GM19397 (cell line): ENCODE measurements at regions not wholly inside any gene's neighbourhood (a gene's known extent, or its start where the extent isn't known, plus 50 kb on each side); places are given as distances from the start of the nearest gene placed in this dataset.
"Not testable (repeated sequence)": the region's sequence is repeated elsewhere in the genome, so short reads cannot be mapped to it uniquely, and the experiment has no call there.

Source experiments
- ATAC-seq: cut with Tn5 transposase; IDR thresholded peaks from one replicate; pipeline ENCODE4 v1.9.1; 2021; ENCODE audit warnings: mild to moderate bottlenecking, moderate library complexity; ENCODE audit not compliant: unreplicated experiment

DNA sequence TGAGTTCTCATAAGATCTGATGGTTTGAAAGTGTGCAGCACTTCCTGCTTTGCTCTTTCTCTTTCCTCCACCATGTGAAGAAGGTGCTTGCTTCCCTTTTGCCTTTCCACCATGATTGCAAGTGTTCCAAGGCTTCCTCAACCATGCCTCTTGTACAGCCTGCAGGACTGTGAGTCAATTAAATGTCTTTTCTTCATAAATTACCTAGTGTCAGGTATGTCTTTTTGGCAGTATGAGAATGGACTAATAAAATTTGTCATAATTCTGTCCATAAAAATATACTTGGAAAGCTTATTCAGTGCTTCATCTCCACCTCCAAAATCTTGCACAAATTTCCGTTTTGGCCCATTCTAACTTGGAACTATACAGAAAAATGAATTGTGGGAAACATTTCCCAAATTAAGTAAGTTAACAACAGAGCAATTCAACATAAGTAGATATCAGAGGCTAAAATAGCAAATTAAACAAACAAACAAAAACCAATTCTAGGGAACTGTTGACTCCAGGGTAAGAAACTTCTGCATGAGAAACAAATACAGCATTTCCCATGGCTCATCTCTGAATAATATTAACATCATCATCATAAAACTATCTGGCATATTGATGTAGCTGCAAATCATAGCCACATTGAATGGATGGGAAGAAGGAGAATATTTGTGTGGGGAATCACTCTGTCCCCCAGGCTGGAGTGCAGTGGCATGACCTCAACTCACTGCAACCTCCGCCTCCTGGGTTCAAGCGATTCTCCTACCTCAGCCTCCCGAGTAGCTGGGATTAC, 459.5 kb upstream of the FAR2 start:
- ATAC-seq: no peak

DNA sequence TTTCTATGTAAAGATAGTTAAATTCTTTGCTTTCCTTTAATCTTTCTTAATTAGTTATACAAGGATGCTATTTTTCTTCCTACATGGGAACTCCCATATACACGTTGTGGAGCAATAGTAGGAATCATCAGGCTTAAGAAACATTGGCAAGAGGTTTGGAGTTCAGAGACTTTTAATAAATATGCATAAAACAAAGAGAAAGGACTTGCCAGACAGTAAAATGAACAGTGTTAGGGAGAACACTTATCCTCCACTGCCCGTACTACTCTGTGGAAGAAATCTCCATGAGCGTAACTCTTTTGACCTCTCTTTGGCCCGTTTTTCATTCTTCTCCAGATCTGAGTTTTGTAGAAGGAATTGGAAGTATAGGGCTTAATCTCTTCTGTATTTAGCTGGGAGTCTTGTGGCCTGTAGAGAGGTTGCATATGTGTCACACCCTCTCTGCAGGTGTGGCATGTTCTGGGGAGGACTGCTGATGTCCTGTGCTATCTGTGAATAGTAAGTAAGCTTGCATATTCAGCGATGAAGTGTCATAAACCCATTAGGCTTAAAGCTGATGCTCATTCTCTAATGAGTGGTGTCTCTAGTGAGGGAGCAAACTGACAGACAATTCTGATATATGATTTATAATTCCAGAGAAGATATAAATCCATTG, 455.4 kb upstream of the FAR2 start:
- no peak for ATAC-seq

DNA sequence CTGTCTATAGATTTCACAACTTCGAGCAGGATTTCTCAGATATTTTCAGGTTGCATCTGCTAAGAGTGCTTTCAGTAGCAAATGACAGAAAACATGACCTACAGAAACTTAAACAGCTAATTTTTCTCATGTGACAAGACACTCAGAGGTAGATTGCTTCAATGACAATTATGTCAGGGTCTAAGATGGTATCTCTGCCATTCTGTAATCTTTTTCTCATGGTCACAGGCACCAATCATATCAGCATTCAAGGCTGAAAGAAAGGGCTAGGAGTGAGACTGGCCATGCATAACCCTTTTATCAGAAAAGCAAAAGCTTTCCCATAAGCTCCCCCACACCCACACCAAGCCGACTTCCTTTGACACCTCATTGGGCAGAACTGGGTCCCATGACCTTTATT, 450.5 kb upstream of the FAR2 start:
- no peak for ATAC-seq

DNA sequence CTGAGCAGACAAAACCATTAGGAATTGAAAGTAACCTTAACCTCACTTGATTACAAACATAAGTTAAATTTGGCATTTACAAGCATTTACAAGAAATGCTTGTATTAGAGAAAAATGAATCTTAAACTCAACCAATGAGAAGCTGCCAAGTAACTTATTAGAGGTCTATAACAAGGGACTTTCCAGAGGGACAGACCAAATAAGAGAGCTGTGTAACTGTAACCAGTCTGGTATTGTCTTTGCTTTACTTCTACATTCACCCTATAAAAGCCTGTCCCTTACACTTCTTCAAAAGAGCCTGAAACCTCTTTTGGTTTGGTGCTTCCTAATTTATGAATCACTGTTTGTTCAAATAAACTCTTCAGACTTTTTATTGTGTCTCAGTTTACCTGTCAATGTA, 450.0 kb upstream of the FAR2 start:
- no peak for ATAC-seq

DNA sequence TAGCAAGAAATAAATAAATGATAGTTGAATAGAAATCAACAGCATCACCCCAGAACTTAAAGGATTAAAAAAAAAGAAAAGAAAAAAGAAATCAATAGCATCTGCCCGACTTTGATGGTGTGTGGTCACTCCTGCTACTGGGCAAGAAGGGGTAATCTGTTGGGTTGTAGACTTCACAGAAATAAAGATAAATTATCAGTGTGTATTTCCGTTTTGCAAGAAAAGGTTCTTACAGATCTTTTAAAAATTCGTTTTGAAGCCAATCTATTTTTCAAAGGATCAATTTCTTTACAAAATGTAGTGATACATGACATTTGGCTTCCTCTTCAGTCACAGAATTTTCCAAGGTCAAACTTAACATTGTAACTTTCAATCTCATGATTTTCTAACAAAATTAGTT, 448.9 kb upstream of the FAR2 start:
- no peak for ATAC-seq

DNA sequence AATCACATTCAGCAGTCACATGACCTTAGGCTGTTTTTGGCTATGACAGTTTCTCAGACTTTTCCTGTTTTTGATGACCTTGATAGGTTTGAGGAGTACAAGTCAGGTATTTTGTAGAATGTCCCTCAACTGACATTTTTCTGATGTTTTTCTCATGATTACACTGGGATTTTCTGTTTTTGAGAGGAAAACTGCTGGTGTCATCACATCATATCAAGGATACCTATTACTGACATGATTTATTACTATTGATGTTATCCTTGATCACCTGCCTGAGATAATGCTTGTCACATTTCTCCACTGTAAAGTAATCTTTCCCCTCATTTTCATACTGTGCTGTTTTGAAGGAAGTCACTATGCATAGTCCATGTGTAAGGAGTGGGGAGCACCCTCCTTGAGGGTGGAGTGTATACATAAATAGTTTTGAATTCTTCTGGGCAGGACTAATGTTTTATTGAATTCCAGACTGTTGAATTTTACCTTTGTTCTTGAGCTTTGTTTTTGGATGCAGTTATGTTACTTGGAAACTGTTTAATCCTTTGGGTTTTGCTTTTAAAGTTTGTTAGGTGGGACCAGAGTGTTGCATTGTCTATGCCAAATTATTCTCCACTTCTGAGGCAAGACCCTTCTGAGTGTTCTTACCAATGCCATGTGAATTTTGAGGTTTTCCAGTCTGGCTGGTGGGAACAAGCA, 444.5 kb upstream of the FAR2 start:
- no peak for ATAC-seq

DNA sequence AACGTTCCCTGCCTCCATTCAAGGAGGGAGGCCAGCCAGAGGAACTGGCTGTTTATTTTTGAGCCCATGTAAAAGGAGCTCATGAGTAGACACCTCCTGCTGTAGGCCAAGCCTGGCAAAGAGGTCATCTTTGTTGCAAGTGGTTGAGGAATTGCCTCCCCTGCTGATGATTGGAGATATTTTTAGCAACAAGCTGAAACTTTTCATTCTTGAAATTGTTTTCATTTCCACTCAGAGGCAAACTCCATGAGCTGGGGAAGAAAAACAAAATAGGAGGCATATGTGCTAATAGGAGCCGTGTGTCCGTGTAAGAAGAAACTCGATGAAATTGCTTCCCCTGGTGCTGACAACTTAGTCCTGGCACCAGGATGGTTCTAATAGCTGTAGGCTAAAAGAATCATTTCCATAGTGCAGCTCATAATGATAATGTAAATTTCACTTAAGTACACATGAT, 440.1 kb upstream of the FAR2 start:
- ATAC-seq: no peak

DNA sequence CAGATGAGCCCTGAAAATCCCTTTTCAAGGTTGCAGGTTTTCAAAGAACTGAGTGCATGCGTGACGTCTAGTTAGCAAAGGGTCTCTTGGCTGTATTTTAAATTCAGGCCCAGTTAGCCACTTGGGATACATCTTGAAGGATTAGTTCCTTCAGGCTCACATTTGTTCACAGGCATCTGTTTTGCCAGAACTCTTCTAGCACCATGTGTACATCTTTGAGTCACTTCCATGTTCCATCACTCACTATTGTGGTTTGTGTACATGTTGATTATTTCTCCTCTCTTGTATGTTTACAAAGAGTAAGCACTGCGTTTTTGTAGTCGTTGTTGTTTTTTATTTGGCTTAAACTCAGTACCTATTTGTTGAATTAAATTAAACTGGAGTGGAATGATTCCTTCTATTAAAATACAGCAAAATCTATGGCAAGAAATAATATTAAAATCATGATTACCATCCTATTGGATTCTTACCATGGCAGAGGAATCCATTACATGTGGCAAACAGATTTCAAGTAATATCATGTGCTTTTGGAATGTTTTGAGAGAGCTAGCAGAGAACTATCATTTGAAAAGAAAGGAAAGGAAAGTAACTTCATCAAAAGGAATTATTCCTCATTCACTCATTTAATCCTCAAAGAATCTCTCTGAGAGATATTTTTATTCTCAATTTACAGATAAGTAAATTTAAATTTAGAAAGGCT, 438.9 kb upstream of the FAR2 start:
- ATAC-seq: no peak

DNA sequence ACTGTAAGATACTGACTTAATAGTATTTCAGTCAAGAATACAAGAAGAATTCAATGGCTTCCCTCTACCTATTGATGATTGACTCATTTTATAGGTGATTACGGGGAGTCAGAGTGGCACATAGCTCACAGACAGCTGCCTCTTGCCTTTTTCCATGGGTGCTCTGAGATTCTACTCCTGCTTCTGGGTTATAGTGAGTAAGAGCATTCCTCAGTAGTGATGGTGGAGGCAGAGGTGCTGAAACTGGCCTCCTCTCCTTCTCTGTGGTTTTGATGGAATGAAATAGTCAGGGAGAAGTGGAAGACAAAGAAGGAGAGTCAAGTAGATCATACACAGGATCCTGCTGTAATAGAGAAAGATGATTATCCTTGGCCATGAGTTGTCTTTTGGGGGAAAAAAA, 438.2 kb upstream of the FAR2 start:
- no peak for ATAC-seq

DNA sequence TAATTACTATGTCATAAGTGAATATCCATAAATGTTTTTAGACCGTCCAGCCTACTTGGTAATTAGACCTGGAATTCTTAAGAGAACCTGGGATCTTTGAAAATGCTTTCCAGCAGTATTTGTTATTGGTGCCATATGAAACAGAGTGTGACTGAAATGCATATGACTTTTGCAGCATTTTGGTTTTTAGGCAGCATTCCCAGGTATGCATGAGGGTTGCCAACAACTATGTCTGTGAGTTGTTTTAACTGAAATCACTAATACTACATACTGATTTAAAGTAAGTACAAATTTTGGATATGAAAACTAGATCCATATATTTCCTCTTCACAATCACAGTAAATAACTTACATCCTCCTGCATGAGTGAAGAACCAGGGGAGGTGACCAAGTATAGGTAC, 437.7 kb upstream of the FAR2 start:
- ATAC-seq: no peak

DNA sequence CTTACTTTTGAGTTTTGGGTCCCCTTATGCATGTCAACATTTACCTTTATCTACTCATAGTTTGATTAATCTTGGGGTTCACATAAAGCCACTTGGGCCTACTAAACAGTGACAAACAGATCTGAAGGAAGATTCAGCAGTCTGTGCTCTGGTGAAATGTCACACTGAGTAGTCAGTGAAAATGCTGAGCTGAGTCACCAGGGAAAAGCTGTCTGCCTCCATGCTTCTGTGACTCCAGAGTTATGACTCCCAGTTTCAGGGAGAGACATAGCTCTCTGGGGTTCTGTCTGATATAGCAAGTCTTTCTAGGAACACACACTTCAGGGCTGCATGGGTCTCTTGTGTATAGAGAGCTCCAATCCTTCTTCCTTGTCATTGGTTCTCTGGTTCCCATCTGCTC, 406.3 kb upstream of the FAR2 start:
- ATAC-seq: no peak

DNA sequence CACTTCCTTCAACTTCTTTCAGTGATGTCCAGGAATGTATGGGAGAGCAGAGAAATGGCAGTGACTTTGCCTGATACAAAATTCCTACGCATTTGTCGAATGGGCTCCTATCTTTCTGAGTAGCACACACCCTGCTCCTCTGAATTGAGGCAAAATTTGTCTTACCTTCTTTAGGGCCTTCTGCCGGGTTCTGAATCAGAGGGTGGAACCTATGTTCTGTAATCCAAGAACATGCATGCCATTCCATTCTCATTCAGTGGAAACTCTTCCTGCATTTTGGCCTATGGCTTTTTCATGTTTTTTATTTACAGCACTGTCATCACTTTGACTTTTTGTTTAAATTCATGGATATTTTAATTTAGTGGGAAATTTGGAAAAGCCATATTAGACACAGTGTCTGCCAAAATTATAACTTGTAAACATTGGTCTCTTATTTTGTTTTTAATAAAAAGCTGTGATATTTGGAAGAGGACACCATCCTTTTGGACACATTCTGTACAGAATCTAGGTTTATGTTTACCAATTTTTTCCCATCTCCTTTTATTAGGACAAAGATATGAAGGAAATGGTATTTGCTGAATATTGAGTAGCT, 402.2 kb upstream of the FAR2 start:
- no peak for ATAC-seq

DNA sequence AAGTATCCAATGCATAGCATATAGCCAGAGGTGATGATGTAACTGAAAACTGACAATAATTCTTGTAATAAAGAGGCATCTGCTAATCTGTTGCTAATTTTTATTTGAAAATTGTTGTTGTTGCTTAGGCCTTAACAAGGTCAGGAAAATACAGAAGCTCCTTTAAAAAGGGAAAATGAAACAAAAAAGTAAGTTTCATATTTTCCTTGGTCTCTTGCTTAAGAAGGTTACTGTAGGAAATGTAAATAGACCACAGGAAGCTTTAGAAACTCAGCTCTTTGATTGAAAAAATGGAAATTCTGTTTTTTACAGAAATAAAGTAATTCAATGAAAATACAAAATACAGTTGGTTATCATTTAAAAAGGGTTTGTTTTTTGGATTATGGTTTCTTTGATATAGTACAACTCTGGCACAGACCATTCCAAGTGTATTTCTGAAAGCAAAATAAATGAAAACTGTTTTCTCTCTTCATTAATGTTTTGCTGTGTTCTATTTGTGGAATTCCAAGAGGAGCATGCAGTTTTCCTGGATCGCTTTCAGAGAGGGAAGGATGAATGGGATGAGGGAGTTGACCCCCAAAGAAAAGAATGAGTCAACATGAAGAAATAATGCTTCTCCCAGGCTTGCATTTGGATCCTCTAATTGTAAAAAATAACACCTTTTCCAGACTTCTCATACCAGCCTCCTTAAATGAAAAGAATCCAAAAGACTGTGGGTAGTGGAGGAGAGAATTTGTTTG, 398.0 kb upstream of the FAR2 start:
- ATAC-seq: no peak

DNA sequence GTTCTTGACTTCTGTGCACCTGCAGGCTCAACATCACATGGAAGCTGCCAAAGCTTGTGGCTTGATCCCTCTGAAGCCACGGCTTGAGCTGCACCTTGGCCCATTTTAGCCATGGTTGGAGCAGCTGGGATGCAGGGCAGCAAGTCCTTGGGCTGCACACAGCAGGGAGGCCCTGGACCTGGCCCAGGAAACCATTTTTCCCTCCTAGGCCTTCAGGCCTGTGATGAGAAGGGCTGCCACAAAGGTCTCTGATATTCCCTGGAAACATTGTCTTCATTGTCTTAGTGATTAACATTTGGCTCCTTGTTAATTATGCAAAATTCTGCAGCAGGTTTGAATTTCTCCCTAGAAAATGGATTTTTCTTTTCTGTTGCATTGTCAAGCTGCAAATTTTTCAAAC, 394.1 kb upstream of the FAR2 start:
- ATAC-seq: no peak

DNA sequence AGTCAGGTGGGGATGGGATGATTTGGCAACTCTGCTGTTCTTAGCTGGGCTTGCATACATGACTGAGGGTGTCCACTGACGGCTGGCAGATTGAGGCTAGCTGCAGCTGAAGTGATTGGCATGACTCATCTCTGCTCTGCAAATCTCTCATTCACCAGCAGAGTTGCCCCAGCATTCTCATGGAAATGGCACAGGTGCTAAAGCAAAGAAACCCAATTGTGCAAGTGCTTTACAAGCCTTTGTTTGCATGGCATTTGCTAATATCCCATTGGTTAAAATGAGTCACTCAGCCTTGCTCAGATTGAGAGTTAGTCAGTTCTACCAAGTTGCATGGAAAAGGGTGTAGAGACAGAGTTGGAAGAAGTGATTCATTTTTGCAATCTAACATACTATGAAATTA, 389.7 kb upstream of the FAR2 start:
- no peak for ATAC-seq

DNA sequence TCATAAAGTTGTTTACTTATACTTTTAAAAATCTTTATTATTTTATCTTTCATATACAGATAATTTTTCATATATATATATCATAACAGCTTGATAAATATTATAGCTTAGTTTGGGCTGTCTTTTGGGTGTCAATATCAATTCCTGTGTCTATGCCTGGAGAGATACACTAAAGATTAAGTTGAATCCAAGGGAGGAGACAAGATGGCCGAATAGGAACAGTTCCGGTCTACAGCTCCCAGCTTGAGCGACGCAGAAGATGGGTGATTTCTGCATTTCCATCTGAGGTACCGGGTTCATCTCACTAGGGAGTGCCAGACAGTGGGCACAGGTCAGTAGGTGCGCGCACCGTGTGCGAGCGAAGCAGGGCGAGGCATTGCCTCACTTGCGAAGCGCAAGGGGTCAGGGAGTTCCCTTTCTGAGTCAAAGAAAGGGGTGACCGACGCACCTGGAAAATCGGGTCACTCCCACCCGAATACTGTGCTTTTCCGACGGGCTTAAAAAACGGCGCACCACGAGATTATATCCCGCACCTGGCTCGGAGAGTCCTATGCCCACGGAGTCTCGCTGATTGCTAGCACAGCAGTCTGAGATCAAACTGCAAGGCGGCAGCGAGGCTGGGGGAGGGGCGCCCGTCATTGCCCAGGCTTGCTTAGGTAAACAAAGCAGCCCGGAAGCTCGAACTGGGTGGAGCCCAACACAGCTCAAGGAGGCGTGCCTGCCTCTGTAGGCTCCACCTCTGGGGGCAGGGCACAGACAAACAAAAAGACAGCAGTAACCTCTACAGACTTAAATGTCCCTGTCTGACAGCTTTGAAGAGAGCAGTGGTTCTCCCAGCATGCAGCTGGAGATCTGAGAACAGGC, 388.8 kb upstream of the FAR2 start:
- not testable (repeated sequence) for ATAC-seq

DNA sequence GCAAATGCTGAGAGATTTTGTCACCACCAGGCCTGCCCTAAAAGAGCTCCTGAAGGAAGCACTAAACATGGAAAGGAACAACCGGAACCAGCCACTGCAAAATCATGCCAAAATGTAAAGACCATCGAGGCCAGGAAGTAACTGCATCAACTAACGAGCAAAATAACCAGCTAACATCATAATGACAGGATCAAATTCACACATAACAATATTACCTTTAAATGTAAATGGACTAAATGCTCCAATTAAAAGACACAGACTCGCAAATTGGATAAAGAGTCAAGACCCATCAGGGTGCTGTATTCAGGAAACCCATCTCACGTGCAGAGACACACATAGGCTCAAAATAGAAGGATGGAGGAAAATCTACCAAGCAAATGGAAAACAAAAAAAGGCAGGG, 387.2 kb upstream of the FAR2 start:
- ATAC-seq: not testable (repeated sequence)

DNA sequence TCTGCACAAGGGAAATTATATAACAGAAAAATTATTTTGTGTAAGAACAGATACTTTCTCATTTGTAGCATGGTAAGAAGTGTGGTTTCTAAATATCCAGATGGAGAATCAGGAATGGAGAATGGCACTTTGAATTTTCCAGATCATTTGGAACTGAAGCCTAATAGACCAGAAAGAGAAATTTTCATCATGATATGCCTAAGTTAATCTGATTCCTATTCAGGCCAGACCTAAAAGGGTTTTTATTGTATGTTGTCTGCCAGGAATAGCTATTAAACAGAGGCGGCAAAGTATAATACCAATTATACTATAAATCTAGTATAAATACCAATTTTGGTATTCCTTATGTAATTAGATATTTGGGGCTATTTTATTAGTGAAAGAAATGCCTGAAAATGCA, 382.7 kb upstream of the FAR2 start:
- no peak for ATAC-seq

DNA sequence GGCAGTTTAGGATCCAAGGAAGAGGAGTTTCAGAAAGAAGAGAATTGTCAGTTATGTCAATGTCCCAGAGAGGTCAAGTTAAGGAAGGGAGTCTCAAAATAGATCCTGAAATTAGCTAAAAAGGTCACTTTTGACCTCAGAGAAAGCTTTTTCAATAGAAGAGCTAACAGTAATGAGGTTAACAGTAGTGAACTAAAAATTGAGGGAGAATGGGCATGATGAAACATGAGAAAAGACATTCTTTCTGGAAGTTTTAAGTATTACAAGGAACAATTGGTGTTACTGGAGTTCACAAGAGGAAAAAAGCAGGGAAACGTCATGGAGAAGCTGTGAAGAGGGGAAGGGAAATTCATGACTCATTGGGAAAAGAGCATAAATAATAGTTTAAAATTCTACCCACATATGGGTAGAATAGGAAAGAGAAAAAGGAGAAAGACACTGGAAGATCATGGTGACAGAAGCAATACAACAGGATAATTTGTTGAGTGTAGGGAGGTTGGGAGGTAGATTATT, 381.2 kb upstream of the FAR2 start:
- ATAC-seq: no peak
